Spleen (tissue), 7 donors: ENCODE measurements at regions not wholly inside any gene's neighbourhood (a gene's known extent, or its start where the extent isn't known, plus 50 kb on each side); places are given as distances from the start of the nearest gene placed in this dataset.

Experiments used
- CTCF ChIP-seq, 11 experiments: fragments of 200-600 bp in 7 of 11; fragments of 450-650 bp in 4 of 11; sonication (generic) in 4 of 11; IDR thresholded peaks in 8 of 11; conservative IDR thresholded peaks in 3 of 11; 1 replicate in 7 of 11; 2 replicates in 4 of 11; pipeline versions ENCODE4 v1.4.0 to v1.8.0; 2016 to 2021; ENCODE audit warnings: antibody characterized with exemption in 11 of 11, inconsistent platforms in 4 of 11, mild to moderate bottlenecking in 1 of 11
- POLR2A ChIP-seq, 3 donors: fragments of 450-650 bp; IDR thresholded peaks; one replicate each; pipeline ENCODE4 v1.5.1; 2017; ENCODE audit warnings: antibody characterized with exemption in 3 of 3, mild to moderate bottlenecking in 1 of 3
- POLR2AphosphoS5 ChIP-seq, 3 donors: sonication (generic); formaldehyde crosslinking; IDR thresholded peaks; one replicate each; pipeline ENCODE4 v1.5.1; 2017; ENCODE audit warnings: antibody characterized with exemption in 3 of 3
- donor health status: DM: no; HTN: no; CAD: no; lungs with moderate emphysema.
- donor health status: DM: no; HTN: no; CAD: no.
- donor health status: DM: no; HTN: no; CAD: no.

- TF ChIP-seq POLR2A (IDR thresholded peaks at IDR 0.05) (no peak), CTCF (IDR thresholded peaks at IDR 0.05 in 8 of 11, conservative IDR thresholded peaks at IDR 0.05 in 3 of 11) (no peak), POLR2AphosphoS5 (IDR thresholded peaks at IDR 0.05) (no peak)
Measured at GRCh38 chr4:22313976-22314375, 201.9 kb downstream of the ADGRA3 start.
